Astrocyte (in vitro differentiated cells and primary cell): ENCODE measurements at regions not wholly inside any gene's neighbourhood (a gene's known extent, or its start where the extent isn't known, plus 50 kb on each side); places are given as distances from the start of the nearest gene placed in this dataset.

Experiments
- CTCF ChIP-seq: IDR thresholded peaks from 2 replicates; pipeline ENCODE4 v1.5.1; 2011; ENCODE audit warnings: low read depth, mild to moderate bottlenecking, inconsistent platforms, low read length, moderate library complexity; ENCODE audit not compliant: insufficient read depth
- EZH2 ChIP-seq: IDR thresholded peaks from 2 replicates; pipeline ENCODE4 v1.6.1; 2012; ENCODE audit warnings: mild to moderate bottlenecking, low read length, inconsistent platforms; ENCODE audit not compliant: insufficient read depth

GRCh38 chr4:164700471-164700870 is 53.5 kb upstream of the SMIM31 start:
- TF ChIP-seq CTCF (no peak), EZH2 (no peak)
